GM18870 (cell line): ENCODE measurements at regions not wholly inside any gene's neighbourhood (a gene's known extent, or its start where the extent isn't known, plus 50 kb on each side); places are given as distances from the start of the nearest gene placed in this dataset.
"Not testable (repeated sequence)": the region's sequence is repeated elsewhere in the genome, so short reads cannot be mapped to it uniquely, and the experiment has no call there.

Experiments
- ATAC-seq: cut with Tn5 transposase; IDR thresholded peaks from one replicate; pipeline ENCODE4 v1.9.1; 2021; ENCODE audit warnings: moderate library complexity; ENCODE audit not compliant: unreplicated experiment

GRCh38 chr12:72723732-72724131, 451.6 kb downstream of the TRHDE start:
- no peak for ATAC-seq

GRCh38 chr12:72729451-72730010, 457.4 kb downstream of the TRHDE start:
- ATAC-seq: no peak

- no peak for ATAC-seq
Measured at GRCh38 chr12:72734581-72734980, 462.4 kb downstream of the TRHDE start.

- no peak for ATAC-seq
Measured at GRCh38 chr12:72738811-72739210, 466.6 kb downstream of the TRHDE start.

- ATAC-seq: no peak
Measured at GRCh38 chr12:72740064-72740463, 467.9 kb downstream of the TRHDE start.

GRCh38 chr12:72742568-72742967, 470.4 kb downstream of the TRHDE start:
- ATAC-seq: no peak

GRCh38 chr12:72746048-72746447, 473.9 kb downstream of the TRHDE start:
- ATAC-seq: no peak

- ATAC-seq: no peak
Measured at GRCh38 chr12:72747111-72747849, 475.1 kb downstream of the TRHDE start.

- ATAC-seq: no peak
Measured at GRCh38 chr12:72748971-72749370, 476.8 kb downstream of the TRHDE start.

- no peak for ATAC-seq
Measured at GRCh38 chr12:72753571-72753970, 481.4 kb downstream of the TRHDE start.

GRCh38 chr12:72754026-72754425, 481.9 kb downstream of the TRHDE start:
- ATAC-seq: not testable (repeated sequence)

GRCh38 chr12:72766517-72766916, 494.3 kb downstream of the TRHDE start:
- ATAC-seq: no peak

GRCh38 chr12:72774023-72774422, 501.9 kb downstream of the TRHDE start:
- ATAC-seq: no peak

GRCh38 chr12:72777806-72778205, 505.6 kb downstream of the TRHDE start:
- ATAC-seq: no peak

- no peak for ATAC-seq
Measured at GRCh38 chr12:72790273-72790672, 518.1 kb downstream of the TRHDE start.

- ATAC-seq: no peak
Measured at GRCh38 chr12:72792889-72793288, 520.7 kb downstream of the TRHDE start.

- ATAC-seq: no peak
Measured at GRCh38 chr12:72793796-72794195, 521.6 kb downstream of the TRHDE start.

GRCh38 chr12:72815421-72815820, 543.3 kb downstream of the TRHDE start:
- no peak for ATAC-seq

- no peak for ATAC-seq
Measured at GRCh38 chr12:72828662-72829324, 556.6 kb downstream of the TRHDE start.

- ATAC-seq: no peak
Measured at GRCh38 chr12:72829838-72830237, 557.7 kb downstream of the TRHDE start.

- no peak for ATAC-seq
Measured at GRCh38 chr12:72832024-72832423, 559.9 kb downstream of the TRHDE start.

GRCh38 chr12:72836194-72836593, 564.0 kb downstream of the TRHDE start:
- no peak for ATAC-seq
